ENCODE measurements at regions not wholly inside any gene's neighbourhood (a gene's known extent, or its start where the extent isn't known, plus 50 kb on each side); places are given as distances from the start of the nearest gene placed in this dataset.
"Not testable (repeated sequence)": the region's sequence is repeated elsewhere in the genome, so short reads cannot be mapped to it uniquely, and the experiment has no call there.

DNA sequence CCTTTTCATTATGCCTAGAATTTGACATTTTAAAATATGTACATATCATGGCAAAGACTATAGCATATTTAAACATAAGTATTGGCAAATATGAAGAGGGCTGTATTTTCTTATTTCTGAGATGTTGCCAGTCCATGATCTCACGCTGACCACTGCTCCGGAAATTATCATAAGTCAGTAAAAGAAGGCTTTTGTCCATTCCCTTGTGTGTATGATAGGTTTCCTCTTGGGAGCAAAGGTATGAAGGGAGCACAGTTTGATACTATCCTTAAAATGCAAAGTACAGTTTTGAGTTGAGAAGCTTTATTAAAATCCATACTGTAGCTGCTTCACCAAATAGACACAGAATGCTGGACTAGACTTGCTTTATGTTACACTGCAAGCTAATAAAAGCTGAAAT lies 52.6 kb upstream of the AGA start:
- no peak for DNase-seq

- not testable (repeated sequence) for DNase-seq
Measured at GRCh38 chr4:177495626-177496025, 53.4 kb upstream of the AGA start.

DNA sequence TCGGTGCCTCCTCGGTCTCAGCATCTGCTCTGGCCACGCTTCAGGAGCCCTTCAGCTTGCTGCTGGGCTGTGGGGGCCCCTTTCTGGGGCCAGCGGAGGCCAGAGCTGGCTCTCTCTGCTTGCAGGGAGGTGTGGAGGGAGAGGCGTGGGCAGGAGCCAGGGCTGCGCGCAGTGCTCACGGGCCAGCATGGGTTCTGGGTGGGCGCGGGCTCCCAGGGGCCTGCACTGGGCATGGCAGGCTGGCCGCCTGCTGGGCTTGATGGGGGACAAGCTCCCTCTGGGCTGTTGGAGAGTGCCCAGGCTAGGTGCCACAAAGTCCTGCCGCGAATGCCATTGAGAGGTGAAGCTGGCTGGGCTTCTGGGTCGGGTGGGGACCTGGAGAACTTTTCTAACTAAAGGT lies 57.3 kb upstream of the AGA start:
- no peak for DNase-seq

- no peak for DNase-seq
Measured at GRCh38 chr4:177505171-177505615, 63.0 kb upstream of the AGA start.

DNA sequence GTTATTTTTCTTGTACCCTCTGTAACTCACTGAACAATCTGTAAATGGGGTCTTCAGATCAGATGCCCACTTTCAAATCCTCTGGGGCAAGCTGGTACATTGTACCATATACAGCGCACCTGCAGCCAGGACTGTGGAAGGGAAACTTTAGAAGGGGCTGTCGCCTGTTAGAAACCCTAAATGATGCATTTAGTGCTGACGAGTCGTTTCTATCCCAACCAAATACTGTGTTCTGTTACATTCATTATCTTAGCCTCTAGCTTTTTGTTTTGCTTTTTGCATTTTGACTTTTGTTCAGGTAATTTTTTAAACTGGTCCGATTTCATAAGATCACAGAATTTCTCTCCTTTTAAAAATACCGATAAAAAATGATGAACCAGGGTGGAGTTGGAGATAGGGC lies 66.4 kb upstream of the AGA start:
- DNase-seq: no peak

- no peak for DNase-seq
Measured at GRCh38 chr4:177509226-177509745, 67.0 kb upstream of the AGA start.

- no peak for DNase-seq
Measured at GRCh38 chr4:177511611-177512010, 69.4 kb upstream of the AGA start.

- DNase-seq: no peak
Measured at GRCh38 chr4:177512646-177513045, 70.4 kb upstream of the AGA start.

DNA sequence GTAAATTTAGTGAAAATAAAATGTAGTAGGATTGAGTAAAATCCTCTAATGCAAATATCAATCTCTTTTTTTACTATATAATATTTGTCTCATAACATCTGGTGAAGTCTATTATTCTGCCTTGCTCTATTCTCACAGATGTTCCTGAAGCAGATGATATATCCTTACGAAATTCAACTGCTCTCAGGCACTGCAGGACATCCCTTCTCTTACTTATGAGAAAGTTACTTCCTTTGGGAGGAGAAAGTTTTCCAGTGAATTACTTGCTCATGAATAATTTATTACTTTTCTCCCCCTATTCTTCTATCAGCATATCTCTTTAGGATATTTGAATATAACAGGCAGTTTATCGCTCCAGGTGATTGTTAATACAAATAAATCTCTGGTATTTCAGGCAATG lies 75.6 kb upstream of the AGA start:
- DNase-seq: no peak

- no peak for DNase-seq
Measured at GRCh38 chr4:177519481-177520260, 77.4 kb upstream of the AGA start.

DNA sequence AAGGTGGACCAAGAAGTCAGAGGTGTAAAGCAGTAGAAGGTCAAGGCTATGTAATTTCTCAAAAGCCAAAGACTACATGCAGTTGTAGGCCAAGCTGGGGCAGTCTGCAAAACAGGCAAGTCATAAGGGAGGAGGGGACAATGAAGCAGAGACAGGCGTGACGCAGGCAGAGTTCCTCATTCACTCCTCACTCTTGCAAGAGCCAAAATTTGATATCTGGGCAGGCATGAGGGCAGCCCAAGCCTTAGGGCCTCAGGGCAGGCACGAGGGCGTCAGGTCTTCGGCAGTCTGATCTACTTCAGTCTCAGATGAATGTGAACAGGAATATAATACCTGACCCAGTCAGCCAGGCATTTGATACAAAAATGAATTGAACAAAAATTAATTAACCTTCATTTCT lies 86.4 kb upstream of the AGA start:
- no peak for DNase-seq

GRCh38 chr4:177530561-177530960 lies 88.3 kb upstream of the AGA start:
- DNase-seq: no peak

- no peak for DNase-seq
Measured at GRCh38 chr4:177532358-177532757, 90.1 kb upstream of the AGA start.

- DNase-seq: not testable (repeated sequence)
Measured at GRCh38 chr4:177534841-177535240, 92.6 kb upstream of the AGA start.

DNA sequence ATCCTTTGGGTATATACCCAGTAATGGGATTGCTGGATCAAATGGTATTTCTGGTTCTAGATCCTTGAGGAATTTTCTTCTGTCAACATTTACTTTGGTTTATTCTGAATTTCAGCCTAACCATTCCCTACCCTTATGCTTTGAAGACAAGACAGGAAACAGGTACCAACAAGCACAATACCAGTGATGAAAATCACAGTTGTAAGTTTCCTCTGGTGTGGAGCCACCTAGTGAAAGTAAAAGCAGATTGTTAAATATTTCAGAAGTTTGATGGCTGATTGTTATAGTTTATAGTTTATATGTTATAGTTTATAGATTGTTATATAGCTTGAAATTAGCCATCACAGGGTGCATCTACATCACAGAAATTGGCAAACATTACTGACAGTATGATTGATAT lies 104.5 kb upstream of the AGA start:
- DNase-seq: no peak

DNA sequence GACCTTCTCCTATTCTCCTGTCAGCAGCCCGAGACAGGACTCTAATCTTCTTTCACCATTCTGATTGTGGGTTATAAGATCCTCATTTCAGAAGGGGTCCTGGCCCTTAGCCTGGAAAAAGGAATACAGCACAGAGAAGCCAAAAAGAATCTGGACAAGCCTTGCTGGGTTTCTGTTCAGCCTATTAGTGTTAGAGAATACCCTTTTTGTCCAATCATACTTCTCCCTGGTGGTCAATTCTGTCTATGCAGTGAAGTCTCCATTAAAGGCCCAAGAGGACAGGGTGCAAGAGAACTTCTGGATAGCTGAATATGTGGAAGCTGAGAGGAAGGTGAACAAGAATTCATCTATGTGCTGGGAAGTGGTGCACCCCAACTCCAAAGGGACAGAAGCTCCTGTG lies 105.7 kb upstream of the AGA start:
- no peak for DNase-seq

- no peak for DNase-seq
Measured at GRCh38 chr4:177555007-177555574, 112.9 kb upstream of the AGA start.

DNA sequence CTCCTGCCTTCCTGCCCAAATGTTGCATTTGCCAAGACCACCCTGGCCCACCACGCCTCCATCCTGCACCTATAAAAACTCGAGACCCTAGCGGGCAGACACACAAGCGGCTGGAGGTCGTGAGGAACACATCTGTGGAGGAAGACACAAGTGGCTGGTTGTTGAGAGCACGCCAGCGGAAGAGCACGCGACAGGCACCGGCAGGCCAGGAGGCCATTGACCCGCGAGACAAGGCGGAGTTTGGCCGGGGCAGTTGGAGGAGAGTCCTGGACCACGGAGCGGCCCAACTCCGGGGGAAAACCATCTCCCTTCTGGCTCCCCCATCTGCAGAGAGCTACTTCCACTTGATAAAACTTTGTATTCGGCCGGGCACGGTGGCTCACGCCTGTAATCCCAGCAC lies 115.2 kb upstream of the AGA start:
- DNase-seq: no peak

DNA sequence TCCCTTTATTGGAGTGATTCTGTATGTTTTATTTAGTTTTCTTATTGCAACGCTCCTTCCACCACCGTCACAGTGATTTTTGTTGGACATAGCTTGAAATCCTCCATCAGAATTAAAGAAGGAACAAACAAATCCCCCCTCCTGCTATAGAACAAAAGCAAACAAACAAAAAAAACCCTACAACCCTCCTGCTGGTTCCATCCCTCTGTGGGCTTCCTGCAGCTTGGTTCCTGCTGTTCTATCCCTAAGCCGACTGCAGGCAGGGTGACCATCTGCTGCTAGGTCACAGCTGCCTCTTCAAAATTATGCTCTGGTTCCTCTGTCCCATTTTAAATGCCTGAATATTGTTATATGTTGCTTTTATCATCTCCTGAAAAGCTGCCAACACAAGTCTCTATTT lies 116.8 kb upstream of the AGA start:
- DNase-seq: no peak

DNA sequence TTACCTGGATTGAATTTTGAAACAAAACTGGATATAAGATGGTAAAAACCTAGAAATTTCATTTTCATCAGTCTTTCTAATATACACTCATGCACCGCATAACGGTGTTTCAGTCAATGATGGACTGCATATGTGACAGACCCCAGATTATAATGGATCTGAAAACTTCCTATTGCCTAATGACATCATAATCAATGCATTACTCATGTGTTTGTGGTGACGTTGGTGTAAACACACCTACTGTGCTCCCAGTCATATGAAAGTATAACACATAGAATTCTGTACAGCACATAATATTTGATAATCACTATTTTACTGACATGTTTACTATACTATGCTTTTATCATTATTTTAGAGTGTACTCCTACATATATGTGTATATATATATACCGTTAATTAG lies 119.9 kb upstream of the AGA start:
- DNase-seq: no peak

GRCh38 chr4:177562859-177563258 lies 120.6 kb upstream of the AGA start:
- DNase-seq: no peak

DNA sequence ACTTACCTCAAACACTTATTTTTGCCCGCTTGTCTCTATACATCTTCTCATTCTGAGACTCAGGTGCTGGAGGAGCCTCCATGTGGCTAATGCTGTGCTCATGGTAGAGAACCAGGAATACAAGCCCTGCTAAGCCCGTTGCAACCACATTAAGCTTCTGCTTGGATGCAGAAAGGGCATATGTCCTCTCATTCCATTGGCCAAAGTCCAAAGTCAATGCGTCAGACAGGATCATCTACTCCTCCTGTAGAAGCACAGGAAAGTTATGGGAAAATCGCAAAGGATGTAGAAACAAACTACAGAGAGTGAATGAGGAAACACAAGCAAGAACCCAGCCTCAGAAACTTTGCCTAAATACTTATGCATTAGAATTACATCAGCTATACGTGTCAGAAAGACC lies 124.5 kb upstream of the AGA start:
- DNase-seq: no peak

DNA sequence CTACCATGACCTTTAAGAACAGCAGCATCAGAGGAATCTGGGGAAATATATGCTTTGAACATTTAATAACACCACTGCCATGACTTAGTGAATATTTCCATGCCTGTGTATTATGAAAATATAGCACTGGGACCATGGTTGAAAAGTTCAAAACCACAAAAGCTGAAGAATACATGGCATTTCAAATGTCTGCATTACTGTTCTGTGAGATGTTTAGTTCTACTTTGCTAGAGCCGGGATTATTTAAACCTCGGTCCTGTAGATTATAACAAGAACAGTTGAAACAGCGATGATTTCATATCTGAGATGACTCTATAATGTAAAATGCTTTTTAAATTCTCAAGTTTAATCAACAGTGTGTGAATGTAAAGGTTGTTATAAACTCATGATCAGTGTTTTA lies 126.7 kb upstream of the AGA start:
- no peak for DNase-seq

- DNase-seq: no peak
Measured at GRCh38 chr4:177569434-177569833, 127.2 kb upstream of the AGA start.

DNA sequence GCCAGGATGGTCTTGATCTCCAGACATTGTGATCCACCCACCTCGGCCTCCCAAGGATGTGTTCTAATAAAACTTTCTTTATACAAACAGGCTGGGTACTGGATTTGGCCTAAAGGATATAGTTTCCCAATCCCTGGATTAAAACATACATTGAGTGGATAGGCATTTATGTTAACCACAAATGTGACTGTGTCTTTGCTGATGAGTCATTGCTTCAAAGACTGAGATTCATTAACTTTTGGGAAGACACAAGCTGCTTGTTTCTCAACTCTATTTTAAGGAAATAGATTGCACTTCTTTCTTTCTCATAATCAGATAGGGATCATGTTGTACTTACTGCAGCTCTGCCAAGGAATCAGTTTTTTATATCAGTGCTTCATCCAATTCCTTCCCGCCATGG lies 131.3 kb upstream of the AGA start:
- no peak for DNase-seq
